HK-2 (cell line): ENCODE measurements at regions not wholly inside any gene's neighbourhood (a gene's known extent, or its start where the extent isn't known, plus 50 kb on each side); places are given as distances from the start of the nearest gene placed in this dataset.
"Not testable (repeated sequence)": the region's sequence is repeated elsewhere in the genome, so short reads cannot be mapped to it uniquely, and the experiment has no call there.

Experiments used
- DNase-seq: peaks from one replicate; pipeline ENCODE4 v3.0.0-alpha.2; 2018; ENCODE audit not compliant: unreplicated experiment

- not testable (repeated sequence) for DNase-seq
These were observed 62.0 kb upstream of the NREP start for GRCh38 chr5:111819028-111819427.

- DNase-seq, result no peak
These were observed 56.5 kb upstream of the NREP start for GRCh38 chr5:111813537-111813936.

GRCh38 chr5:111810112-111810511 is 53.1 kb upstream of the NREP start:
- no peak for DNase-seq
